ENCODE measurements at regions not wholly inside any gene's neighbourhood (a gene's known extent, or its start where the extent isn't known, plus 50 kb on each side); places are given as distances from the start of the nearest gene placed in this dataset.

- H3K36me3 ChIP-seq: no peaks in the 10 kb centered on the region
- no peaks in the 10 kb centered on the region for H3K4me1 ChIP-seq
- intact Hi-C loops (cut with DNase I): no loop called here
- no peak overlapping the region for H3K4me3 ChIP-seq
- no peaks in the 10 kb centered on the region for H3K9me3 ChIP-seq
- no peak for DNase-seq (ENCODE audit: extremely low spot score)
- no peak overlapping the region for H3K27ac ChIP-seq (replicated peaks in 1 of 4)
- TF ChIP-seq POLR2A (IDR thresholded peaks at IDR 0.05; ENCODE audit: low read depth) (no peak), CTCF (IDR thresholded peaks at IDR 0.05) (no peak), EP300 (IDR thresholded peaks at IDR 0.05) (no peak), POLR2AphosphoS5 (IDR thresholded peaks at IDR 0.05) (no peak)
- peaks cover 0 to 53% (median 0%) of the 10 kb centered on the region in 4 donors for H3K27me3 ChIP-seq
- 80% methylated on average over 10 of the region's 12 CpGs for WGBS
Observed at GRCh38 chr1:25053576-25054250, 123.6 kb upstream of the RUNX3 start.

- H3K27me3 ChIP-seq: peaks cover 0 to 41% (median 0%) of the 10 kb centered on the region in 4 donors
- WGBS: 63% methylated on average over 9 of the region's 12 CpGs
- intact Hi-C loops (cut with DNase I): no loop called here
- H3K4me3 ChIP-seq: no peak overlapping the region
- H3K4me1 ChIP-seq: no peaks in the 10 kb centered on the region
- H3K9me3 ChIP-seq: no peaks in the 10 kb centered on the region
- no peak overlapping the region for H3K27ac ChIP-seq (replicated peaks in 1 of 4)
- DNase-seq (ENCODE audit: extremely low spot score): no peak
- TF ChIP-seq POLR2A (IDR thresholded peaks at IDR 0.05; ENCODE audit: low read depth) (no peak), POLR2AphosphoS5 (IDR thresholded peaks at IDR 0.05) (no peak)
- H3K36me3 ChIP-seq: no peaks in the 10 kb centered on the region
Observed at GRCh38 chr1:25051906-25052305, 121.8 kb upstream of the RUNX3 start.

GRCh38 chr1:25051504-25051903 lies 121.4 kb upstream of the RUNX3 start:
- Histone ChIP-seq H3K9me3 (no peaks in the 10 kb centered on the region), H3K36me3 (no peaks in the 10 kb centered on the region), H3K27ac (replicated peaks in 1 of 4) (no peak overlapping the region), H3K27me3 (peaks cover 0 to 37% (median 0%) of the 10 kb centered on the region in 4 donors), H3K4me1 (no peaks in the 10 kb centered on the region), H3K4me3 (no peak overlapping the region)
- no peak for DNase-seq (ENCODE audit: extremely low spot score)
- 86% methylated on average over 6 of the region's 6 CpGs for WGBS
- intact Hi-C loops (cut with DNase I): no loop called here
- no peak for TF ChIP-seq CTCF (IDR thresholded peaks at IDR 0.05)
- no peak for TF ChIP-seq POLR2A (IDR thresholded peaks at IDR 0.05; ENCODE audit: low read depth)
- TF ChIP-seq EP300 (IDR thresholded peaks at IDR 0.05): no peak

GRCh38 chr1:25050165-25050564 lies 120.1 kb upstream of the RUNX3 start:
- peaks cover 0 to 24% (median 0%) of the 10 kb centered on the region in 4 donors for H3K27me3 ChIP-seq
- no peaks in the 10 kb centered on the region for H3K9me3 ChIP-seq
- no peaks in the 10 kb centered on the region for H3K36me3 ChIP-seq
- H3K4me1 ChIP-seq: no peaks in the 10 kb centered on the region
- no peak overlapping the region for H3K4me3 ChIP-seq
- TF ChIP-seq POLR2A (IDR thresholded peaks at IDR 0.05; ENCODE audit: low read depth) (no peak), POLR2AphosphoS5 (IDR thresholded peaks at IDR 0.05) (no peak), CTCF (IDR thresholded peaks at IDR 0.05) (no peak), EP300 (IDR thresholded peaks at IDR 0.05) (no peak)
- no peak for DNase-seq (ENCODE audit: extremely low spot score)
- intact Hi-C loops (cut with DNase I): no loop called here
- WGBS: 82% methylated on average over 8 of the region's 8 CpGs
- no peak overlapping the region for H3K27ac ChIP-seq (replicated peaks in 1 of 4)

- Histone ChIP-seq H3K36me3 (no peaks in the 10 kb centered on the region), H3K4me1 (no peaks in the 10 kb centered on the region), H3K27me3 (peaks cover 0 to 15% (median 0%) of the 10 kb centered on the region in 4 donors), H3K9me3 (no peaks in the 10 kb centered on the region), H3K27ac (replicated peaks in 1 of 4) (no peak overlapping the region), H3K4me3 (no peak overlapping the region)
- intact Hi-C loops (cut with DNase I): no loop called here
- no peak for DNase-seq (ENCODE audit: extremely low spot score)
- TF ChIP-seq POLR2AphosphoS5 (IDR thresholded peaks at IDR 0.05): no peak
- TF ChIP-seq EP300 (IDR thresholded peaks at IDR 0.05): no peak
- TF ChIP-seq POLR2A (IDR thresholded peaks at IDR 0.05; ENCODE audit: low read depth): no peak
- TF ChIP-seq CTCF (IDR thresholded peaks at IDR 0.05): no peak
- WGBS: 68% methylated on average over 2 of the region's 2 CpGs
Observed at GRCh38 chr1:25049190-25049589, 119.1 kb upstream of the RUNX3 start.
